ENCODE measurements at regions not wholly inside any gene's neighbourhood (a gene's known extent, or its start where the extent isn't known, plus 50 kb on each side); places are given as distances from the start of the nearest gene placed in this dataset.

- Histone ChIP-seq H3K9me3 (ENCODE audit: control insufficient read depth, low read depth, low read length) (no peaks in the 10 kb centered on the region), H3K79me2 (ENCODE audit: control insufficient read depth, insufficient read depth, low read length) (no peaks in the 10 kb centered on the region), H3K27ac (ENCODE audit: control insufficient read depth, insufficient read depth, low read length) (no peak overlapping the region), H2AFZ (ENCODE audit: control insufficient read depth, low read length) (no peak overlapping the region), H3K4me3 (ENCODE audit: control insufficient read depth in 2 of 3, extremely low read depth in 1 of 3, insufficient read depth in 2 of 3, low read depth in 1 of 3, low read length in 3 of 3) (no peak overlapping the region), H3K4me1 (ENCODE audit: control insufficient read depth, extremely low read depth, insufficient read depth, low read length) (no peaks in the 10 kb centered on the region), H4K20me1 (ENCODE audit: control insufficient read depth, extremely low read depth, insufficient read depth, low read length) (no peaks in the 10 kb centered on the region), H3K9me1 (ENCODE audit: control insufficient read depth, extremely low read depth, insufficient read depth, low read length) (no peaks in the 10 kb centered on the region), H3K27me3 (ENCODE audit: control insufficient read depth, extremely low read depth, insufficient read depth, low read length) (no peaks in the 10 kb centered on the region), H3K36me3 (ENCODE audit: control insufficient read depth in 2 of 2, extremely low read depth in 1 of 2, insufficient read depth in 2 of 2, low read length in 2 of 2) (no peaks in the 10 kb centered on the region), H3K9ac (ENCODE audit: control insufficient read depth, extremely low read depth, insufficient read depth, low read length) (no peak overlapping the region), H3K4me2 (ENCODE audit: control insufficient read depth, extremely low read depth, insufficient read depth, low read depth, low read length) (no peak overlapping the region)
- FAIRE-seq = no peak
- no peak for DNase-seq (ENCODE audit: low read depth, low spot score)
- dilution Hi-C loops (cut with MboI; ENCODE audit: extremely low pct_ligation_motif_present, low sequenced_read_pairs) = no loop called here
- TF ChIP-seq EZH2 (IDR thresholded peaks at IDR 0.05; ENCODE audit: low read length) = no peak
- TF ChIP-seq CTCF (optimal IDR thresholded peaks at IDR 0.05 in 1 of 3, IDR thresholded peaks at IDR 0.05 in 1 of 3, conservative IDR thresholded peaks at IDR 0.05 in 1 of 3; ENCODE audit: extremely low read depth in 1 of 3, insufficient read depth in 2 of 3, low read length in 3 of 3) = no peak
These were observed 481.2 kb downstream of the NUP35 start for GRCh38 chr2:183605440-183605839.

- Histone ChIP-seq H3K4me2 (ENCODE audit: control insufficient read depth, extremely low read depth, insufficient read depth, low read depth, low read length) (no peak overlapping the region), H3K4me1 (ENCODE audit: control insufficient read depth, extremely low read depth, insufficient read depth, low read length) (no peaks in the 10 kb centered on the region), H3K9me3 (ENCODE audit: control insufficient read depth, low read depth, low read length) (no peaks in the 10 kb centered on the region), H3K27me3 (ENCODE audit: control insufficient read depth, extremely low read depth, insufficient read depth, low read length) (no peaks in the 10 kb centered on the region), H3K4me3 (ENCODE audit: control insufficient read depth in 2 of 3, extremely low read depth in 1 of 3, insufficient read depth in 2 of 3, low read depth in 1 of 3, low read length in 3 of 3) (no peak overlapping the region), H3K79me2 (ENCODE audit: control insufficient read depth, insufficient read depth, low read length) (no peaks in the 10 kb centered on the region), H3K9me1 (ENCODE audit: control insufficient read depth, extremely low read depth, insufficient read depth, low read length) (no peaks in the 10 kb centered on the region), H4K20me1 (ENCODE audit: control insufficient read depth, extremely low read depth, insufficient read depth, low read length) (no peaks in the 10 kb centered on the region), H3K36me3 (ENCODE audit: control insufficient read depth in 2 of 2, extremely low read depth in 1 of 2, insufficient read depth in 2 of 2, low read length in 2 of 2) (no peaks in the 10 kb centered on the region), H3K27ac (ENCODE audit: control insufficient read depth, insufficient read depth, low read length) (no peak overlapping the region), H3K9ac (ENCODE audit: control insufficient read depth, extremely low read depth, insufficient read depth, low read length) (no peak overlapping the region), H2AFZ (ENCODE audit: control insufficient read depth, low read length) (no peak overlapping the region)
- TF ChIP-seq EZH2 (IDR thresholded peaks at IDR 0.05; ENCODE audit: low read length) = no peak
- no peak for TF ChIP-seq CTCF (optimal IDR thresholded peaks at IDR 0.05 in 1 of 3, IDR thresholded peaks at IDR 0.05 in 1 of 3, conservative IDR thresholded peaks at IDR 0.05 in 1 of 3; ENCODE audit: extremely low read depth in 1 of 3, insufficient read depth in 2 of 3, low read length in 3 of 3)
- FAIRE-seq = no peak
- no peak for DNase-seq (ENCODE audit: low read depth, low spot score)
- dilution Hi-C loops (cut with MboI; ENCODE audit: extremely low pct_ligation_motif_present, low sequenced_read_pairs) = no loop called here
These were observed 481.9 kb downstream of the NUP35 start for GRCh38 chr2:183606022-183606717.

Measured in keratinocyte (primary cell).